GM23338 (cell line): ENCODE measurements at regions not wholly inside any gene's neighbourhood (a gene's known extent, or its start where the extent isn't known, plus 50 kb on each side); places are given as distances from the start of the nearest gene placed in this dataset.

ENCODE experiments used
- ATAC-seq: fragments of 200-7000 bp; cut with Tn5 transposase; 3 replicates; pipeline ENCODE4 v1.9.1; 2020
- DNase-seq: peaks from one replicate; pipeline ENCODE4 v3.0.0-alpha.2; 2015; ENCODE audit warnings: low spot score
- H2AFZ ChIP-seq: fragments of 200-600 bp; sonication (generic); 2 replicates; pipeline ENCODE4 v1.8.0; 2016; ENCODE audit warnings: antibody characterized with exemption, mild to moderate bottlenecking, moderate library complexity
- H3F3A ChIP-seq: fragments of 200-600 bp; sonication (generic); replicated peaks from 2 replicates; pipeline ENCODE4 v1.8.0; 2017; ENCODE audit warnings: antibody characterized with exemption, mixed run types, low read depth
- H3K27ac ChIP-seq: fragments of 200-600 bp; sonication (generic); 2 replicates; pipeline ENCODE4 v1.6.1; 2016; ENCODE audit warnings: low read depth
- H3K27me3 ChIP-seq: fragments of 200-600 bp; sonication (generic); 2 replicates; pipeline ENCODE4 v1.8.0; 2016; ENCODE audit warnings: mild to moderate bottlenecking, mixed run types, moderate library complexity; ENCODE audit not compliant: insufficient read depth
- H3K36me3 ChIP-seq: fragments of 200-600 bp; sonication (generic); 2 replicates; pipeline ENCODE4 v1.8.0; 2016; ENCODE audit warnings: mild to moderate bottlenecking; ENCODE audit not compliant: insufficient read depth
- H3K4me1 ChIP-seq: fragments of 200-600 bp; sonication (generic); 2 replicates; pipeline ENCODE4 v1.8.0; 2016; ENCODE audit warnings: mild to moderate bottlenecking, moderate library complexity; ENCODE audit not compliant: insufficient read depth
- H3K4me2 ChIP-seq: fragments of 200-600 bp; sonication (generic); 2 replicates; pipeline ENCODE4 v1.7.1; 2017; ENCODE audit warnings: mixed run types
- H3K4me3 ChIP-seq: fragments of 200-600 bp; sonication (generic); 2 replicates; pipeline ENCODE4 v1.6.1; 2016; ENCODE audit warnings: mixed run types
- H3K79me2 ChIP-seq: fragments of 200-600 bp; sonication (generic); replicated peaks from 2 replicates; pipeline ENCODE4 v1.8.0; 2017; ENCODE audit warnings: mild to moderate bottlenecking; ENCODE audit not compliant: insufficient read depth
- H3K9me2 ChIP-seq: fragments of 200-600 bp; sonication (generic); 2 replicates; pipeline ENCODE4 v1.8.0; 2017; ENCODE audit not compliant: insufficient read depth
- H4K20me1 ChIP-seq: fragments of 200-600 bp; sonication (generic); replicated peaks from 2 replicates; pipeline ENCODE4 v1.8.0; 2017; ENCODE audit warnings: mild to moderate bottlenecking; ENCODE audit not compliant: insufficient read depth
- H3K27ac Mint-ChIP-seq: 2 replicates; pipeline ENCODE4 v1.8.0; 2020; ENCODE audit warnings: inconsistent platforms, mild to moderate bottlenecking, moderate library complexity, mixed read lengths
- H3K27me3 Mint-ChIP-seq: 3 replicates; pipeline ENCODE4 v1.8.0; 2022; ENCODE audit warnings: low read depth, mild to moderate bottlenecking, moderate library complexity, mixed read lengths, inconsistent platforms; ENCODE audit not compliant: insufficient read depth, poor library complexity
- H3K36me3 Mint-ChIP-seq: 3 replicates; pipeline ENCODE4 v1.8.0; 2021; ENCODE audit warnings: low read depth, mild to moderate bottlenecking, inconsistent platforms, moderate library complexity, mixed read lengths
- H3K4me1 Mint-ChIP-seq: 3 replicates; pipeline ENCODE4 v1.8.0; 2020; ENCODE audit warnings: mild to moderate bottlenecking, inconsistent platforms, mixed read lengths
- H3K4me3 Mint-ChIP-seq: 3 replicates; pipeline ENCODE4 v1.8.0; 2021; ENCODE audit warnings: moderate library complexity, mild to moderate bottlenecking, inconsistent platforms, mixed read lengths
- H3K9me3 Mint-ChIP-seq: 3 replicates; pipeline ENCODE4 v1.8.0; 2020; ENCODE audit warnings: moderate library complexity, mild to moderate bottlenecking, inconsistent platforms, mixed read lengths
- CREB1 ChIP-seq: fragments of 250-450 bp; sonication (Bioruptor Pico); IDR thresholded peaks from 2 replicates; pipeline ENCODE4 v1.5.0; 2020; ENCODE audit warnings: low read depth, mild to moderate bottlenecking, moderate library complexity
- CTCF ChIP-seq, 2 experiments: fragments of 200-600 bp in 1 of 2; sonication (generic) in 1 of 2; conservative IDR thresholded peaks; 2 replicates each; pipeline versions ENCODE4 v1.5.1 to v1.6.1; 2016 to 2017; ENCODE audit warnings: antibody characterized with exemption in 2 of 2, low read depth in 2 of 2, mild to moderate bottlenecking in 2 of 2, moderate library complexity in 1 of 2
- ETS1 ChIP-seq: IDR thresholded peaks from 2 replicates; pipeline ENCODE4 v1.6.1; 2016; ENCODE audit warnings: antibody characterized with exemption
- EZH2 ChIP-seq: fragments of 200-600 bp; sonication (generic); IDR thresholded peaks from one replicate; pipeline ENCODE4 v1.8.0; 2017; ENCODE audit warnings: antibody characterized with exemption, mild to moderate bottlenecking, low read depth; ENCODE audit not compliant: unreplicated experiment
- EZH2phosphoT487 ChIP-seq: fragments of 200-600 bp; sonication (generic); IDR thresholded peaks from one replicate; pipeline ENCODE4 v1.8.1; 2018; ENCODE audit warnings: antibody characterized with exemption; ENCODE audit not compliant: unreplicated experiment
- JUNB ChIP-seq: IDR thresholded peaks from one replicate; pipeline ENCODE4 v1.6.1; 2016; ENCODE audit warnings: antibody characterized with exemption; ENCODE audit not compliant: unreplicated experiment
- NANOG ChIP-seq: IDR thresholded peaks from 2 replicates; pipeline ENCODE4 v1.6.1; 2016; ENCODE audit warnings: antibody characterized with exemption, borderline replicate concordance
- POLR2AphosphoS5 ChIP-seq: IDR thresholded peaks from 2 replicates; pipeline ENCODE4 v1.6.1; 2016; ENCODE audit warnings: antibody characterized with exemption, low read depth
- REST ChIP-seq: IDR thresholded peaks from one replicate; pipeline ENCODE4 v1.6.1; 2018; ENCODE audit warnings: antibody characterized with exemption; ENCODE audit not compliant: unreplicated experiment
- STAT1 ChIP-seq: IDR thresholded peaks from one replicate; pipeline ENCODE4 v1.6.1; 2016; ENCODE audit warnings: antibody characterized with exemption; ENCODE audit not compliant: unreplicated experiment
- ZNF114 ChIP-seq: fragments of 250-450 bp; sonication (Bioruptor Pico); IDR thresholded peaks from 2 replicates; pipeline ENCODE4 v1.5.0; 2020; ENCODE audit warnings: mild to moderate bottlenecking, moderate library complexity
- ZNF331 ChIP-seq: fragments of 250-450 bp; sonication (Bioruptor Pico); IDR thresholded peaks from 2 replicates; pipeline ENCODE4 v1.5.0; 2020; ENCODE audit warnings: low read depth, mild to moderate bottlenecking, moderate library complexity

GRCh38 chr4:167811958-167812357 lies 280.4 kb upstream of the ANXA10 start:
- Mint-ChIP-seq H3K4me1 (peaks cover 3% of the 10 kb centered on the region; the same call in 1 of the 3 replicates), H3K27ac (no peak overlapping the region), H3K36me3 (peaks cover 16% of the 10 kb centered on the region), H3K4me3 (no peak overlapping the region), H3K27me3 (peaks cover 1% of the 10 kb centered on the region), H3K9me3 (peaks cover 19% of the 10 kb centered on the region)
- DNase-seq (no peak), ATAC-seq (no peak)
- Histone ChIP-seq H3K4me1 (peaks cover 4% of the 10 kb centered on the region; the same call in 1 of the 2 replicates), H3K4me3 (no peak overlapping the region), H3K27me3 (no peaks in the 10 kb centered on the region), H2AFZ (no peak overlapping the region), H4K20me1 (no peaks in the 10 kb centered on the region), H3K4me2 (no peak overlapping the region), H3K36me3 (no peaks in the 10 kb centered on the region; the same call in 1 of the 2 replicates), H3K27ac (no peak overlapping the region), H3K9me2 (no peaks in the 10 kb centered on the region), H3F3A (no peaks in the 10 kb centered on the region), H3K79me2 (no peaks in the 10 kb centered on the region)
- TF ChIP-seq REST (no peak), EZH2 (no peak), CTCF (conservative IDR thresholded peaks at IDR 0.05; ENCODE audit: low read depth in 2 of 2) (no peak), POLR2AphosphoS5 (no peak), ZNF114 (no peak), CREB1 (CRISPR knock-in tag) (no peak), STAT1 (no peak), ZNF331 (no peak), JUNB (no peak), NANOG (no peak)

- no peaks in the 10 kb centered on the region for H3K36me3 ChIP-seq
- ATAC-seq (no peak), DNase-seq (no peak)
- Mint-ChIP-seq H3K27ac (peak overlapping the region; percentile 83), H3K4me1 (peaks cover 36% of the 10 kb centered on the region), H3K9me3 (no peaks in the 10 kb centered on the region; the same call in 2 of the 3 replicates), H3K27me3 (peaks cover 2% of the 10 kb centered on the region), H3K36me3 (peaks cover 5% of the 10 kb centered on the region; the same call in 2 of the 3 replicates), H3K4me3 (no peak overlapping the region)
- no peaks in the 10 kb centered on the region for H3F3A ChIP-seq
- peaks cover 44% of the 10 kb centered on the region for H3K4me1 ChIP-seq
- no peak overlapping the region for H2AFZ ChIP-seq
- no peak overlapping the region for H3K27ac ChIP-seq
- no peaks in the 10 kb centered on the region for H3K79me2 ChIP-seq
- peak overlapping the region; percentile 45; the same call in 1 of the 2 replicates for H3K4me2 ChIP-seq
- no peaks in the 10 kb centered on the region for H4K20me1 ChIP-seq
- H3K9me2 ChIP-seq: no peaks in the 10 kb centered on the region
- H3K27me3 ChIP-seq: no peaks in the 10 kb centered on the region
- no peak overlapping the region for H3K4me3 ChIP-seq
- TF ChIP-seq ZNF331: no peak
- no peak for TF ChIP-seq CTCF (conservative IDR thresholded peaks at IDR 0.05; ENCODE audit: low read depth in 2 of 2)
- no peak for TF ChIP-seq CREB1 (CRISPR knock-in tag)
- TF ChIP-seq REST: no peak
- no peak for TF ChIP-seq STAT1
- TF ChIP-seq ETS1: no peak
- TF ChIP-seq JUNB: no peak
- no peak for TF ChIP-seq EZH2phosphoT487
These were observed 266.1 kb upstream of the ANXA10 start for GRCh38 chr4:167826281-167826680.
